ENCODE measurements at regions not wholly inside any gene's neighbourhood (a gene's known extent, or its start where the extent isn't known, plus 50 kb on each side); places are given as distances from the start of the nearest gene placed in this dataset.

DNA sequence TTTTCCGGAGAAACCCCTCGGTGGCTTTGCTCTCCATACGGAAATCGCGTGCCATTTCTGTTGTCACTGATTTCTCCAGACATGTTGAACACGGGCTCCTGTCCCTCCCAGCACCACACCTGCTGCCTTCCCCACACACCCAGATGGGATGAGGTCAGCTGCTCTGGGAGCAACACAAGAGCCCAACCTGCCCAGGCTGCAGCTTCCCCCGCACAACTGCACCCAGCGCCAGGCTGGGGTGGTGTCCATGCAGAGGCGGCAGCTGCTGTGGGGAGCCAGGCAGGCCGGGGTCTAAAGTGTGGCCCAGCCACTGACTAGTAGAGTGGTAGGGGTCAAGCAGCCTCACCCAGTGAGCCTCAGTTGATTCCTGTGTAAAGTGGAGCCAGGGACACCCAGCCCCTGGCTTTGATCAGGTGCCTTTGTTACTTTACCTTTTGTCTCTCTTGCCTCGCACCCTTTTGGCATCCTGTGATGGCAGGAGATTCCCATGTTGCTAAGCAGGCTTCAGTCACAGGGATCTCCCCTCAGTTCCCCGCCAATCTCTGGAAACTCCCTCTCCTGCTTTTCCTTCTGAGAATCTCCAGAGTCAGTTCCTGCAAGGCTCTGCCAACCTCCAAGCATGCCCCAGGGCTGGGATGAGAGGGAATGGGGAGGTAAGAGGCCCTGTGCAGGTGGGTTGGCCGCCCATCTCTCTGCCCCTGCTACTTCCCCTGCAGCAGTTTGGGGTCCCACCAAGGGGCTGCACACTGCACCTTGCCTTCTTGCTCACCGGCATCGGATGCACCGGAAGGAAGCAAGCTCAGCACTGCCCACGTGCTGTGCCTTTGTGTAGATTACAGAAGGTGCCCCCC lies 91.8 kb upstream of the ALDH1A3 start:
- no peaks in the 10 kb centered on the region for H3K36me3 ChIP-seq (ENCODE audit: control insufficient read depth, insufficient read depth, low read length)
- no peak overlapping the region for H3K4me3 ChIP-seq (ENCODE audit: extremely low read depth, insufficient read depth, low read length, poor library complexity, severe bottlenecking)
- no peaks in the 10 kb centered on the region for H3K9me3 ChIP-seq (ENCODE audit: control insufficient read depth, low read length)
- WGBS, 2 experiments (ENCODE audit: insufficient coverage in 2 of 2) = 88 to 89% methylated on average over 14 to 16 of the region's 17 CpGs
- H3K4me1 ChIP-seq (ENCODE audit: control insufficient read depth, insufficient read depth, low read length, poor library complexity, severe bottlenecking) = no peaks in the 10 kb centered on the region
- H3K27ac ChIP-seq (ENCODE audit: low read depth, low read length, severe bottlenecking) = no peak overlapping the region

DNA sequence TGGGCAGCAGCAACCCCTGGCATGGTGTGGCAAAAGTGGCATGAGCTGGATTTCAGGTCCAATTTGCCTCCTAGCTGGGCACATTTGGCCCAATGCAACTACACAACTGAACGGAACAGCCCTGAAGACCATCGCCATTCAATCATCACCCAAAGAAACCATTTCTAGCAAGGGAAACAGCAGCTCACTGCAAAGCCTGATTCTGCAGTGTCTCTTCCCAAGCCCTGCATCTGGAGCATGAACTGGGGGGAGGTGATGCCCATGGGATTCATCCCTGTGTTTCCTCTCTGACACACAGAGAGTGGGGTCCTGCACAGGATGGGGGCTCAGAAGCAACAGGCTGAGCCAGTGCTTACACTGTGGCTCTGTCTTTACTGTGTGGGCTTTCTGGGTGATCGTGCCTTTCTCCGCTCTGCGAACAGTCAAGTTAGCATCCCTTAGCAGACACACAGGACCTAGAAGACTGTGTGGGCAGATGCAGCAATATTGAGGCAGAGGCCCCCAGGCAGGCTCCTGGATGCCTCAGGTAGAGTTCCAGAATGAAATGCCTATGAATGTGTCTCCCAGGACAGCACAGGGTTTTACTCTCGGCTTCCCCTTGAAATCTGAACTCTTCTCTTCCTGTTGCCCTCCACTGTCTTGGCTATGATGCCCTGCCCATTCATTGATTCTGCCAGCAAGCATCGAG lies 91.1 kb upstream of the ALDH1A3 start:
- 92 to 95% methylated on average over 4 to 7 of the region's 7 CpGs for WGBS, 2 experiments (ENCODE audit: insufficient coverage in 2 of 2)
- Histone ChIP-seq H3K4me3 (ENCODE audit: extremely low read depth, insufficient read depth, low read length, poor library complexity, severe bottlenecking) (no peak overlapping the region), H3K36me3 (ENCODE audit: control insufficient read depth, insufficient read depth, low read length) (no peaks in the 10 kb centered on the region), H3K27ac (ENCODE audit: low read depth, low read length, severe bottlenecking) (no peak overlapping the region), H3K4me1 (ENCODE audit: control insufficient read depth, insufficient read depth, low read length, poor library complexity, severe bottlenecking) (no peaks in the 10 kb centered on the region), H3K9me3 (ENCODE audit: control insufficient read depth, low read length) (no peaks in the 10 kb centered on the region)

DNA sequence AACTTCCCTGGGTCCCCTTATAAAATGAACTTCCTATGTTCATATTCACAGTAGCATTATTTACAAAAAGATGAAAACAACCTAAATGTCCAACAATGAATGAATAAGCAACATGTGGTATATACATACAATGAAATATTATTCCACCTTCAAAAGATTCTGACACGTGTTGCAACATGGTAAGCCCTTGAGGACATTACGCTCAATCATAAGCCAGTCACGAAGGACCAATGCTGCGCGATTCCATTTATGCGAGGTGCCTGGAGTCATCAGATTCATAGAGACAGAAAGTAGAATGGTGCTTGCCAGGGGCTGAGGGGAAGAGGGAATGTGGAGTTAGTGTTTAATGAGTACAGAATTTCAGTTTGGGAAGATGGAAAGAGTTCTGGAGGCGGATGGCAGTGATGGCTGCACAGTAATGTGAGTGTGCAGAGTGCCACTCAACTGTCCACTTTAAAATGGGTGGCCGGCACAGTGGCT lies 88.8 kb upstream of the ALDH1A3 start:
- H3K36me3 ChIP-seq (ENCODE audit: control insufficient read depth, insufficient read depth, low read length) = no peaks in the 10 kb centered on the region
- WGBS, 2 experiments (ENCODE audit: insufficient coverage in 2 of 2) = 93 to 96% methylated on average over 8 of the region's 8 CpGs
- no peak overlapping the region for H3K27ac ChIP-seq (ENCODE audit: low read depth, low read length, severe bottlenecking)
- H3K9me3 ChIP-seq (ENCODE audit: control insufficient read depth, low read length) = no peaks in the 10 kb centered on the region
- H3K4me1 ChIP-seq (ENCODE audit: control insufficient read depth, insufficient read depth, low read length, poor library complexity, severe bottlenecking) = no peaks in the 10 kb centered on the region
- no peak overlapping the region for H3K4me3 ChIP-seq (ENCODE audit: extremely low read depth, insufficient read depth, low read length, poor library complexity, severe bottlenecking)

DNA sequence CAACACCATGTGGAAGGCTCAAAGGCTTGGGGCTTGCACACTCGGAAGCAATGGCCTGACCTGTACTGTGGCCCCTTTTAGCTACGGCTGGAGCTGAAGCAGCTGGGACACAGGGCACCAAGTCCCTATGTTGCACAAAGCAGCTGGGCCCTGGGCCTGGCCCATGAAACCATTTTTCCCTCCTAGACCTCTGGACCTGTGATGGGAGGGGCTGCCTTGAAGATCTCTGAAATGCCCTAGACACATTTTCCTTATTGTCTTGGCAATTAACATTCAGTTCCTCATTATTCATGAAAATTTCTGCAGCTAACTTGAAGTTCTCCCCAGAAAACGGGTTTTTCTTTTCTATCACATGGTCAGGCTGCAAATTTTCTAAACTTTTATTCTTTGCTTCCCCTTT lies 85.6 kb upstream of the ALDH1A3 start:
- Histone ChIP-seq H3K27ac (ENCODE audit: low read depth, low read length, severe bottlenecking) (no peak overlapping the region), H3K4me1 (ENCODE audit: control insufficient read depth, insufficient read depth, low read length, poor library complexity, severe bottlenecking) (no peaks in the 10 kb centered on the region), H3K9me3 (ENCODE audit: control insufficient read depth, low read length) (no peaks in the 10 kb centered on the region), H3K4me3 (ENCODE audit: extremely low read depth, insufficient read depth, low read length, poor library complexity, severe bottlenecking) (no peak overlapping the region), H3K36me3 (ENCODE audit: control insufficient read depth, insufficient read depth, low read length) (no peaks in the 10 kb centered on the region)
- 80 to 83% methylated on average over 3 of the region's 3 CpGs for WGBS, 2 experiments (ENCODE audit: insufficient coverage in 2 of 2)

DNA sequence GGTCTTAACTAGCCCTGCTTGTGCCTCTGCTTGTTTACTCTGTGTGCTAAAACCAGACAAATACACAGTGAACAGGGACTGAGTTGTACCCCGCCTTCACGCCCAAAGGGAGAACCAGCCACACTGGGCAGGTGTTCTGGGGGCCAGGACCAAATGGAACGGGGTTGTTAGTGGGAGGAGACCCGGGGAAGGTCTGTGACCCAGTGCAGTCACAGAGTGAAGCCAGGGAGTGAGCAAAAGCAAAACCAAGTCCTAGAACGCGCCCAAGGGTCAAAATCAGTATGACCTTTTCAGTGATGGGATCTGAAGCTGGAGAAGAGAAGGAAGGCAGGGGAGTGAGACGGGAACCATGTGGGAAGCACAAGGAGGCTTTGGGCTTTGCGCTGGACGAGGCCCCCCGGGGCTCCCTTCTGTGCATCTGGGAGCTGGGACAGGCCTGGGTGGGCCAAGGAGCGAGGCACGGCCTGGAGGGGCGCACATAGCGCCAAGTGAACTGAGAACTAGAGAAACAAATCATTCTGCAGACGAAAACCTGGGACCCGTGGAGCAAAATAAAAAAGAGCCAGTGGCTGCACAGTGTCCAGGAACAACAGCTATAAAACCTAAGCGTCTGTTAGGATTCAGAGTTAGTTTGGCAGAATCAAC lies 78.3 kb upstream of the ALDH1A3 start:
- H3K4me3 ChIP-seq (ENCODE audit: extremely low read depth, insufficient read depth, low read length, poor library complexity, severe bottlenecking) = no peak overlapping the region
- 95 to 96% methylated on average over 14 to 17 of the region's 17 CpGs for WGBS, 2 experiments (ENCODE audit: insufficient coverage in 2 of 2)
- H3K9me3 ChIP-seq (ENCODE audit: control insufficient read depth, low read length) = peaks cover 2% of the 10 kb centered on the region
- no peak overlapping the region for H3K27ac ChIP-seq (ENCODE audit: low read depth, low read length, severe bottlenecking)
- no peaks in the 10 kb centered on the region for H3K36me3 ChIP-seq (ENCODE audit: control insufficient read depth, insufficient read depth, low read length)
- H3K4me1 ChIP-seq (ENCODE audit: control insufficient read depth, insufficient read depth, low read length, poor library complexity, severe bottlenecking) = peaks cover 2% of the 10 kb centered on the region

DNA sequence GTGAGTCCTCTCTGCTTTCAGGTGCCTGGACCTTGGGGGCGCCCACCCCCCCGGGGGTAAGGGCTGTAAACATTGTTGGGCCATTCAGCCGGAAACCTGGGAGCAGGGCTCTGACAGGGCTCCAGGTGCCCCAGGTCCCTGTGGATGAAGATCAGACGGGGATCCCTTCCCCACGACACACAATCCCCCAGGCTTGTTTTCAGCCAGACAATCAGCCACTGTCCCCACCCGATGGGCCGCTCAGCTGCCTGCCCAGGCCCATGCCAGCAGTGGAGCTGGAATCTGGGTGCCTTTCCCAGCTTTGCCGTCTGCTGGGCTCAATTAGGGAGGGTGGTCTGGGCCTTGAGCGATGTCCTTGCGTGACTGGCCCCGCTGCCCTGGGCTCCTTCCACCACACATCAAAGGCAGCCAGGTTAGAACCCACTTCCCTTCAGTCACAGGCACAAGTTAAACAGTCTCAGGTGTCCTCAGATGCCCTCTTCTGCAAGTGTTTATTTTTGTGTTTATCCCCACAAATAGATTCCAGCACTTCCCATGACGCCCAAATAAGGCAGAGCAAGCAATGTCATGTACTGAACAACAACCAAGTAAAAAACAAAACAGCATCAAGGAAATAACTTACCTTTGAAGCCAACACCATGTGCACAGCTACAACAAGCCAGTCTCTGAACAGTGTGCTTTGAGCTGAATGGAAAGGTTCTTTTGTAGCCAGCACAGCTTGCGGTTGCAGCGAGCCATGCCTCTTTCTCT lies 77.0 kb upstream of the ALDH1A3 start:
- Histone ChIP-seq H3K4me3 (ENCODE audit: extremely low read depth, insufficient read depth, low read length, poor library complexity, severe bottlenecking) (no peak overlapping the region), H3K9me3 (ENCODE audit: control insufficient read depth, low read length) (peaks cover 2% of the 10 kb centered on the region), H3K36me3 (ENCODE audit: control insufficient read depth, insufficient read depth, low read length) (no peaks in the 10 kb centered on the region), H3K27ac (ENCODE audit: low read depth, low read length, severe bottlenecking) (no peak overlapping the region), H3K4me1 (ENCODE audit: control insufficient read depth, insufficient read depth, low read length, poor library complexity, severe bottlenecking) (peaks cover 2% of the 10 kb centered on the region)
- WGBS, 2 experiments (ENCODE audit: insufficient coverage in 2 of 2) = 92 to 94% methylated on average over 8 to 13 of the region's 14 CpGs

DNA sequence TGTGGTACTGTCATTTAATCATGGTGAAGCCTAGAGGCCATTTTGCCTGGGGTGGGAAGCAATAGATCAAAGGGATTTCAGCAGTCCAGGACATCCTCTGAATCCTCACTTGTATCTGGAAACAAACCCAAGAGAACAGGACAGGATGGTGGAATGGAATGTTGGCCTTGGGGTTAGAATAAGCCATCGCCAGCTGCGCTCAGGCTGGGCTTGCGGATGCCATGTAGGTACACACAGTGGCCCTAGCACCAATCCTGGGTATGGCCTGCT lies 76.5 kb upstream of the ALDH1A3 start:
- H3K4me1 ChIP-seq (ENCODE audit: control insufficient read depth, insufficient read depth, low read length, poor library complexity, severe bottlenecking) = peaks cover 2% of the 10 kb centered on the region
- H3K36me3 ChIP-seq (ENCODE audit: control insufficient read depth, insufficient read depth, low read length) = no peaks in the 10 kb centered on the region
- peaks cover 2% of the 10 kb centered on the region for H3K9me3 ChIP-seq (ENCODE audit: control insufficient read depth, low read length)
- H3K27ac ChIP-seq (ENCODE audit: low read depth, low read length, severe bottlenecking) = no peak overlapping the region
- H3K4me3 ChIP-seq (ENCODE audit: extremely low read depth, insufficient read depth, low read length, poor library complexity, severe bottlenecking) = no peak overlapping the region
- WGBS, 2 experiments (ENCODE audit: insufficient coverage in 2 of 2) = 93 to 94% methylated on average over 3 of the region's 3 CpGs

DNA sequence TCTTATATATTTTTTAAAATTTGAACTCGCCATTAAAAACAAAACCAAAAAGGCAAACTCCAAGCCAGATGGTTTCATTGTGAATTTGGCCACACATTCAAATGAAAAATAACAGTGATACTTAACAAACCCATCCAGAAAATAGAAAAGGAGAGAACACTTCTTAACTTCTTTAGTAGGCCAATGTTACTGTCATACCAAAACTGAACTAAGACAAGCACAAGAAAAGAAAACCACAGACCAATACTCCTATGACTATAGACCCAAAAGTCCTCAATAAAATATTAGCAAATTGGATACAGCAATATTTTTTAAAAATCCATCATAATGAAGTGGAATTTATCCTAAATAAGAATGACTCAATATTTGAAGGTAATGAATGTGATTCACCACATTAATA lies 73.5 kb upstream of the ALDH1A3 start:
- H3K4me3 ChIP-seq (ENCODE audit: extremely low read depth, insufficient read depth, low read length, poor library complexity, severe bottlenecking) = no peak overlapping the region
- H3K36me3 ChIP-seq (ENCODE audit: control insufficient read depth, insufficient read depth, low read length) = no peaks in the 10 kb centered on the region
- peaks cover 2% of the 10 kb centered on the region for H3K4me1 ChIP-seq (ENCODE audit: control insufficient read depth, insufficient read depth, low read length, poor library complexity, severe bottlenecking)
- no peak overlapping the region for H3K27ac ChIP-seq (ENCODE audit: low read depth, low read length, severe bottlenecking)
- WGBS, 2 experiments (ENCODE audit: insufficient coverage in 2 of 2) = no CpG with 5 or more reads among the region's 1 CpG
- H3K9me3 ChIP-seq (ENCODE audit: control insufficient read depth, low read length) = no peaks in the 10 kb centered on the region

DNA sequence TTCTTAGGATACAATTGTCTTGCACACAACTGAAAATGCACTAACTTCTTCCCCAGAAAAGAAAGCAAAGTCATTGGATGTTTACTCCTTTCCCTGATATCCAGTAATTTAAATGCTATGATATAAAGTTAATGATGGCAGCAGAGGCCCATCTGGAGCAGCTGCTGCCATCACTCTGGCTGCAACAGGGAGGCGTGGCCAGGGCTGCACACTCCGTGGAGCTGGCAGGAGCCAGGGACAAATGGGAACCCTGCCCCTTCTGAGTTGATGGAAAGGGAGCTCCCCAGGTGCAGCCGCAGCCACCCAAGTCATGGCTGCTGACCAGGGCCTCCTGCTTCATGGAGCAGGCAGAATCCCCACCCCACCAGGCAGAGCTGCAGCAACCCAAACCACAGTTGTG lies 72.6 kb upstream of the ALDH1A3 start:
- Histone ChIP-seq H3K27ac (ENCODE audit: low read depth, low read length, severe bottlenecking) (no peak overlapping the region), H3K4me3 (ENCODE audit: extremely low read depth, insufficient read depth, low read length, poor library complexity, severe bottlenecking) (no peak overlapping the region), H3K4me1 (ENCODE audit: control insufficient read depth, insufficient read depth, low read length, poor library complexity, severe bottlenecking) (peaks cover 2% of the 10 kb centered on the region), H3K9me3 (ENCODE audit: control insufficient read depth, low read length) (no peaks in the 10 kb centered on the region), H3K36me3 (ENCODE audit: control insufficient read depth, insufficient read depth, low read length) (no peaks in the 10 kb centered on the region)
- 51 to 72% methylated on average over 2 of the region's 3 CpGs for whole genome bisulfite sequencing, 2 experiments (ENCODE audit: insufficient coverage in 2 of 2)

DNA sequence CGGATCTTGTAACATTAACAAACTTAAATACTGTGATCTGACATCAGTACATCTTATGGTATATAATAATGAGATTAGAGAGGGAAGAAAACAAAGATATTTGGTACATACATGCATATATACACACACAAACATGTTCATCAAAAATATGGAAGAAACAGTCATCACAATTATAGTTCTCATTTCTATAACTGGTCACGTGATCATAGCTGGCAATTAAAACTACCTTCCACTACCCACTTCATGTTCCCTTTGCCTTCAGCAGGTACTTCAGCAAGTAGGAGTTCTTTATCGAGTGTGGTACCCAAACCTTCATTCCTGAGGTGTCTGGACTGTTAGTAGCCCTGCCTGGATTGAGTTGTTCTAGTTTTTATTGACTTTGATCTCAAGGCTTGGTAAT lies 70.9 kb upstream of the ALDH1A3 start:
- peaks cover 4% of the 10 kb centered on the region for H3K9me3 ChIP-seq (ENCODE audit: control insufficient read depth, low read length)
- H3K4me3 ChIP-seq (ENCODE audit: extremely low read depth, insufficient read depth, low read length, poor library complexity, severe bottlenecking) = no peak overlapping the region
- no peaks in the 10 kb centered on the region for H3K4me1 ChIP-seq (ENCODE audit: control insufficient read depth, insufficient read depth, low read length, poor library complexity, severe bottlenecking)
- no CpG with 5 or more reads among the region's 3 CpGs for WGBS, 2 experiments (ENCODE audit: insufficient coverage in 2 of 2)
- H3K27ac ChIP-seq (ENCODE audit: low read depth, low read length, severe bottlenecking) = no peak overlapping the region
- H3K36me3 ChIP-seq (ENCODE audit: control insufficient read depth, insufficient read depth, low read length) = no peaks in the 10 kb centered on the region

All from mesodermal cell (in vitro differentiated cells).